NCI-H146 treated with DMSO at 0.1 percent for 48 hours (cell line): ENCODE measurements at regions not wholly inside any gene's neighbourhood (a gene's known extent, or its start where the extent isn't known, plus 50 kb on each side); places are given as distances from the start of the nearest gene placed in this dataset.

Source experiments
- DNase-seq: peaks from one replicate; lab custom pipeline; 2025; ENCODE audit not compliant: unreplicated experiment; lab: John Stamatoyannopoulos, UW

GRCh38 chr5:52392321-52392720 lies 395.4 kb upstream of the ITGA1 start:
- no peak for DNase-seq

- no peak for DNase-seq
Observed at GRCh38 chr5:52409835-52410234, 377.9 kb upstream of the ITGA1 start.

- no peak for DNase-seq
Observed at GRCh38 chr5:52419357-52419756, 368.4 kb upstream of the ITGA1 start.

- DNase-seq: no peak
Observed at GRCh38 chr5:52427615-52428014, 360.1 kb upstream of the ITGA1 start.

GRCh38 chr5:52428977-52429489 lies 358.7 kb upstream of the ITGA1 start:
- DNase-seq: no peak

GRCh38 chr5:52441768-52442167 lies 345.9 kb upstream of the ITGA1 start:
- DNase-seq: no peak

- no peak for DNase-seq
Observed at GRCh38 chr5:52443187-52443586, 344.5 kb upstream of the ITGA1 start.

- DNase-seq: no peak
Observed at GRCh38 chr5:52448111-52448510, 339.6 kb upstream of the ITGA1 start.

GRCh38 chr5:52449516-52449915 lies 338.2 kb upstream of the ITGA1 start:
- DNase-seq: no peak

GRCh38 chr5:52452098-52452497 lies 335.6 kb upstream of the ITGA1 start:
- no peak for DNase-seq

GRCh38 chr5:52453176-52453575 lies 334.5 kb upstream of the ITGA1 start:
- no peak for DNase-seq

- DNase-seq: no peak
Observed at GRCh38 chr5:52455920-52456319, 331.8 kb upstream of the ITGA1 start.

GRCh38 chr5:52457810-52458209 lies 329.9 kb upstream of the ITGA1 start:
- DNase-seq: peak; percentile 49

- no peak for DNase-seq
Observed at GRCh38 chr5:52466113-52466512, 321.6 kb upstream of the ITGA1 start.

- DNase-seq: no peak
Observed at GRCh38 chr5:52466749-52467520, 320.8 kb upstream of the ITGA1 start.

- no peak for DNase-seq
Observed at GRCh38 chr5:52468976-52469375, 318.7 kb upstream of the ITGA1 start.

GRCh38 chr5:52469420-52469819 lies 318.3 kb upstream of the ITGA1 start:
- DNase-seq: no peak

- DNase-seq: no peak
Observed at GRCh38 chr5:52469835-52470234, 317.9 kb upstream of the ITGA1 start.

GRCh38 chr5:52476346-52476745 lies 311.4 kb upstream of the ITGA1 start:
- DNase-seq: no peak

GRCh38 chr5:52481201-52481600 lies 306.5 kb upstream of the ITGA1 start:
- no peak for DNase-seq

- no peak for DNase-seq
Observed at GRCh38 chr5:52481851-52482250, 305.9 kb upstream of the ITGA1 start.

GRCh38 chr5:52491071-52491787 lies 296.5 kb upstream of the ITGA1 start:
- DNase-seq: peak; percentile 91
